SK-N-MC (cell line): ENCODE measurements at regions not wholly inside any gene's neighbourhood (a gene's known extent, or its start where the extent isn't known, plus 50 kb on each side); places are given as distances from the start of the nearest gene placed in this dataset.

Experiments used
- EZH2 ChIP-seq: fragments of 200-600 bp; sonication (generic); IDR thresholded peaks from one replicate; pipeline ENCODE4 v1.6.1; 2017; ENCODE audit warnings: antibody characterized with exemption
- FOXP2 ChIP-seq: optimal IDR thresholded peaks from 2 replicates; pipeline ENCODE3; 2011; ENCODE audit warnings: mild to moderate bottlenecking, moderate library complexity; ENCODE audit not compliant: insufficient read depth; ENCODE audit errors: extremely low read length, control extremely low read depth
- POLR2AphosphoS5 ChIP-seq: IDR thresholded peaks from 2 replicates; pipeline ENCODE4 v1.6.1; 2012; ENCODE audit warnings: mild to moderate bottlenecking, low read depth, low read length, borderline replicate concordance

DNA sequence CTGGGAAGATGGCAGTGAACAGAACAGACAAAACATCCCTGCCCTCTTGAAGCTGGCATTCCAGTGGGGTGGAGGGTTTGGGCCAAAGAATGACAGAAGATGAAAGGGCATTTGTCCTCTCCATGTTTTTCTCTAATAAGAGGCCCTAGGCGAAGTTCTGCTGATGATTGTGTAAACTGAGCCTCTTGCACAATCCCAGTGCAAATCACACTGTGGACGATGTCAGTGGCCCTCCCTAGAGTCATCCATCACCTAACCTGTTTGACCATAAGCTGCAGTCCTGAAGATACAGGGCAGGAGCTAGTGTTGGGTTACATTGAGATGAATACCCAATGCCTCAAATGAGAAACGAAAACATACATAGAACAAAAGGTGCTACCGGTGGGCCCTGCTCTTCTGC lies 622.4 kb upstream of the TBX3 start:
- TF ChIP-seq POLR2AphosphoS5: no peak
- TF ChIP-seq EZH2: no peak
- no peak for TF ChIP-seq FOXP2
